A549 (cell line): ENCODE measurements at regions not wholly inside any gene's neighbourhood (a gene's known extent, or its start where the extent isn't known, plus 50 kb on each side); places are given as distances from the start of the nearest gene placed in this dataset.

ENCODE experiments used
- BHLHE40 ChIP-seq: IDR thresholded peaks from 2 replicates; pipeline ENCODE4 v1.6.1; 2012; ENCODE audit warnings: low read depth, low read length, inconsistent platforms
- CTCF ChIP-seq: fragments of >200 bp; sonication (Bioruptor Twin); formaldehyde crosslinking; IDR thresholded peaks from 3 replicates; pipeline ENCODE4 v1.5.1; 2016
- ELK1 ChIP-seq: fragments of 150-350 bp; IDR thresholded peaks from 2 replicates; pipeline ENCODE4 v1.6.1; 2014; ENCODE audit warnings: low read depth, mild to moderate bottlenecking, low read length
- KDM1A ChIP-seq: fragments of 200-600 bp; sonication (generic); IDR thresholded peaks from 2 replicates; pipeline ENCODE4 v1.6.1; 2016; ENCODE audit warnings: low read depth, mild to moderate bottlenecking
- MAX ChIP-seq: IDR thresholded peaks from 2 replicates; pipeline ENCODE4 v1.6.1; 2012
- MAZ ChIP-seq: fragments of 150-350 bp; IDR thresholded peaks from 2 replicates; pipeline ENCODE4 v1.6.1; 2014; ENCODE audit warnings: antibody characterized with exemption, low read depth, low read length, borderline replicate concordance
- POLR2A ChIP-seq: IDR thresholded peaks from 2 replicates; pipeline ENCODE4 v1.6.1; 2012; ENCODE audit warnings: mild to moderate bottlenecking, low read length
- RCOR1 ChIP-seq: fragments of 150-350 bp; IDR thresholded peaks from 2 replicates; pipeline ENCODE4 v1.6.1; 2014; ENCODE audit warnings: antibody characterized with exemption, low read length, low read depth
- TP53 ChIP-seq: fragments of 250-450 bp; sonication (Bioruptor Pico); IDR thresholded peaks from 2 replicates; pipeline ENCODE4 v1.5.0; 2021; ENCODE audit warnings: mild to moderate bottlenecking, moderate library complexity
- ZFP36 ChIP-seq: fragments of 450-650 bp; IDR thresholded peaks from 2 replicates; pipeline ENCODE4 v1.6.1; 2014; ENCODE audit warnings: borderline replicate concordance; ENCODE audit not compliant: partially characterized antibody

- TF ChIP-seq CTCF (no peak), KDM1A (no peak), MAX (no peak), POLR2A (no peak), ELK1 (no peak), TP53 (CRISPR knock-in tag) (no peak), RCOR1 (no peak), MAZ (no peak), ZFP36 (no peak), BHLHE40 (no peak)
Observed at GRCh38 chr18:33812186-33812585, 234.2 kb downstream of the ASXL3 start.
